ENCODE measurements at regions not wholly inside any gene's neighbourhood (a gene's known extent, or its start where the extent isn't known, plus 50 kb on each side); places are given as distances from the start of the nearest gene placed in this dataset.
A peak's percentile ranks its signal among the peaks of the same experiment; 100 is the strongest.

- no peaks in the 10 kb centered on the region for H3K79me2 ChIP-seq (ENCODE audit: control insufficient read depth, insufficient read depth, low read length)
- intact Hi-C loops (cut with micrococcal nuclease; ENCODE audit: unreplicated experiment), result loop anchor here (10.0 kb wide), 1 partner anchor 383 kb away; no protein-coding TSS in a partner anchor
- under 1% methylated on average over 5 of the region's 5 CpGs for WGBS (ENCODE audit: insufficient coverage, insufficient replicate concordance, low lambda C conversion rate, missing lambda C conversion rate)
- FAIRE-seq (no peak), ATAC-seq (peak; percentile 51; the same call in 2 of the 3 replicates), DNase-seq (ENCODE audit: low read depth, low spot score) (no peak)
- TF ChIP-seq, protein P1, sequence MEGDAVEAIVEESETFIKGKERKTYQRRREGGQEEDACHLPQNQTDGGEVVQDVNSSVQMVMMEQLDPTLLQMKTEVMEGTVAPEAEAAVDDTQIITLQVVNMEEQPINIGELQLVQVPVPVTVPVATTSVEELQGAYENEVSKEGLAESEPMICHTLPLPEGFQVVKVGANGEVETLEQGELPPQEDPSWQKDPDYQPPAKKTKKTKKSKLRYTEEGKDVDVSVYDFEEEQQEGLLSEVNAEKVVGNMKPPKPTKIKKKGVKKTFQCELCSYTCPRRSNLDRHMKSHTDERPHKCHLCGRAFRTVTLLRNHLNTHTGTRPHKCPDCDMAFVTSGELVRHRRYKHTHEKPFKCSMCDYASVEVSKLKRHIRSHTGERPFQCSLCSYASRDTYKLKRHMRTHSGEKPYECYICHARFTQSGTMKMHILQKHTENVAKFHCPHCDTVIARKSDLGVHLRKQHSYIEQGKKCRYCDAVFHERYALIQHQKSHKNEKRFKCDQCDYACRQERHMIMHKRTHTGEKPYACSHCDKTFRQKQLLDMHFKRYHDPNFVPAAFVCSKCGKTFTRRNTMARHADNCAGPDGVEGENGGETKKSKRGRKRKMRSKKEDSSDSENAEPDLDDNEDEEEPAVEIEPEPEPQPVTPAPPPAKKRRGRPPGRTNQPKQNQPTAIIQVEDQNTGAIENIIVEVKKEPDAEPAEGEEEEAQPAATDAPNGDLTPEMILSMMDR (IDR thresholded peaks at IDR 0.05 in 2 of 3, conservative IDR thresholded peaks at IDR 0.05 in 1 of 3; ENCODE audit: control insufficient read depth in 2 of 3, extremely low read depth in 1 of 3, insufficient read depth in 1 of 3, low read depth in 3 of 3, low read length in 3 of 3), result peak; percentile 46 to 55 (median 51)
- TF ChIP-seq SP1 (IDR thresholded peaks at IDR 0.05; ENCODE audit: low read depth, low read length) (no peak), RAD21 (IDR thresholded peaks at IDR 0.05; ENCODE audit: insufficient read depth, low read depth, low read length) (peak; percentile 56)
- ChIA-PET CTCF (interaction anchor here (1.4 kb wide), 1 partner anchor 10 kb away, joined by 4 read pairs; no protein-coding TSS in a partner anchor), SMC1A (ENCODE audit: uncharacterized antibody, unreplicated experiment) (no interaction called here), POLR2A (no interaction called here), RAD21 (ENCODE audit: unreplicated experiment) (no interaction called here)
- no peak overlapping the region for H3K4me2 ChIP-seq (ENCODE audit: control insufficient read depth, insufficient read depth)
- no peak overlapping the region for H3K9ac ChIP-seq (ENCODE audit: control insufficient read depth, insufficient read depth, low read length)
- no peak overlapping the region for H2AFZ ChIP-seq (ENCODE audit: control insufficient read depth, low read depth, low read length)
- H3K36me3 ChIP-seq (ENCODE audit: control insufficient read depth in 2 of 2, insufficient read depth in 2 of 2, low read length in 1 of 2), result no peaks in the 10 kb centered on the region
- no peaks in the 10 kb centered on the region for H3K27me3 ChIP-seq (replicated peaks in 1 of 2; ENCODE audit: control insufficient read depth in 2 of 2, insufficient read depth in 2 of 2, low read length in 1 of 2)
- H3K4me1 ChIP-seq (ENCODE audit: control insufficient read depth, insufficient read depth, low read length), result no peaks in the 10 kb centered on the region
- H4K20me1 ChIP-seq (ENCODE audit: control insufficient read depth, insufficient read depth), result no peaks in the 10 kb centered on the region
- no peak overlapping the region for H3K27ac ChIP-seq (ENCODE audit: control insufficient read depth, insufficient read depth)
- H3K9me3 ChIP-seq (replicated peaks; ENCODE audit: control insufficient read depth, insufficient read depth, low read length), result no peaks in the 10 kb centered on the region
- in situ Hi-C loops (cut with MboI), result no loop called here
- H3K4me3 ChIP-seq, result no peak overlapping the region
- no TSS peak for BruUV-seq (replicated peaks)
These were observed 322.7 kb upstream of the ZNF717 start for GRCh38 chr3:76107935-76108570.

DNA sequence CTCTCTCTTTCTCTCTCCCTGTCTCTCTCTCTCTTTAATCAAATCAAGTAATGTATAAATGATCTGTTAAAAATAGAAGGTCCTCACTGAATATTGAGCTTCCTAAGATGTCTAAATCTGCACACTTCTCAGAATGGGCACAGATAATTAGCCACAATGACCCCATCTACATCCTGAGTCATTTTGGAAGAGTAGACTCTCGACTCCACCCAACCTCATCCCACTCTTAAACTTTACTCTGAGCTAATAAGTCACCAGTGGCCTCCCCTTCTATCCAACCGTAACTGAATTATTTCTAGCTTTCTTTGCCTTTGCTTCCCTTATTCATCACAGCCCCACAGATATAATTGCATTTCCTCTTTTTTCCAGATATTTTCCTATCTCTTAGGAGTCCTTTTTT lies 326.5 kb upstream of the ZNF717 start:
- Histone ChIP-seq H3K4me1 (ENCODE audit: control insufficient read depth, insufficient read depth, low read length) (no peaks in the 10 kb centered on the region), H3K27ac (ENCODE audit: control insufficient read depth, insufficient read depth) (no peak overlapping the region), H4K20me1 (ENCODE audit: control insufficient read depth, insufficient read depth) (no peaks in the 10 kb centered on the region), H2AFZ (ENCODE audit: control insufficient read depth, low read depth, low read length) (no peak overlapping the region), H3K9ac (ENCODE audit: control insufficient read depth, insufficient read depth, low read length) (no peak overlapping the region), H3K4me3 (no peak overlapping the region), H3K36me3 (ENCODE audit: control insufficient read depth in 2 of 2, insufficient read depth in 2 of 2, low read length in 1 of 2) (no peaks in the 10 kb centered on the region), H3K4me2 (ENCODE audit: control insufficient read depth, insufficient read depth) (no peak overlapping the region), H3K9me3 (replicated peaks; ENCODE audit: control insufficient read depth, insufficient read depth, low read length) (no peaks in the 10 kb centered on the region), H3K27me3 (replicated peaks in 1 of 2; ENCODE audit: control insufficient read depth in 2 of 2, insufficient read depth in 2 of 2, low read length in 1 of 2) (no peaks in the 10 kb centered on the region), H3K79me2 (ENCODE audit: control insufficient read depth, insufficient read depth, low read length) (no peaks in the 10 kb centered on the region)
- ChIA-PET RAD21 (ENCODE audit: unreplicated experiment) (no interaction called here), CTCF (interaction anchor here (0.9 to 1.2 kb wide), 2 partner anchors 11 to 106 kb away, joined by 3 to 4 read pairs; no protein-coding TSS in a partner anchor), SMC1A (ENCODE audit: uncharacterized antibody, unreplicated experiment) (no interaction called here), POLR2A (no interaction called here)
- no TSS peak for BruUV-seq (replicated peaks)
- FAIRE-seq (no peak), DNase-seq (ENCODE audit: low read depth, low spot score) (no peak), ATAC-seq (peak; percentile 77)
- WGBS (ENCODE audit: insufficient coverage, insufficient replicate concordance, low lambda C conversion rate, missing lambda C conversion rate), result 0% methylated on average over 2 of the region's 2 CpGs
- TF ChIP-seq WRNIP1 (IDR thresholded peaks at IDR 0.05; ENCODE audit: borderline replicate concordance, low read depth, low read length) (no peak), ZBTB33 (IDR thresholded peaks at IDR 0.05) (no peak), CREM (IDR thresholded peaks at IDR 0.05; ENCODE audit: low read depth) (no peak), SRF (IDR thresholded peaks at IDR 0.05; ENCODE audit: low read depth in 2 of 2, low read length in 2 of 2) (no peak), NR2C1 (IDR thresholded peaks at IDR 0.05) (no peak), JUNB (IDR thresholded peaks at IDR 0.05) (peak; percentile 14; the same call in 1 of the 2 replicates), ZNF24 (IDR thresholded peaks at IDR 0.05) (no peak), IRF4 (IDR thresholded peaks at IDR 0.05; ENCODE audit: low read depth, low read length) (no peak)
- intact Hi-C loops (cut with micrococcal nuclease; ENCODE audit: unreplicated experiment) (no loop called here), in situ Hi-C loops (cut with MboI) (no loop called here)
